GM12878 (cell line): ENCODE measurements at regions not wholly inside any gene's neighbourhood (a gene's known extent, or its start where the extent isn't known, plus 50 kb on each side); places are given as distances from the start of the nearest gene placed in this dataset.

Experiments
- ATF7 ChIP-seq: fragments of 450-650 bp; IDR thresholded peaks from 2 replicates; pipeline ENCODE4 v1.6.1; 2016; ENCODE audit warnings: low read depth, mild to moderate bottlenecking
- BCL11A ChIP-seq: IDR thresholded peaks from 2 replicates; pipeline ENCODE4 v1.6.1; 2011; ENCODE audit warnings: low read depth, low read length
- EED ChIP-seq: sonication (generic); IDR thresholded peaks from 2 replicates; pipeline ENCODE4 v1.6.1; 2016; ENCODE audit warnings: antibody characterized with exemption, low read depth
- FOXK2 ChIP-seq: fragments of 450-650 bp; IDR thresholded peaks from 2 replicates; pipeline ENCODE4 v1.6.1; 2017; ENCODE audit warnings: mild to moderate bottlenecking, moderate library complexity
- FOXM1 ChIP-seq: IDR thresholded peaks from 2 replicates; pipeline ENCODE4 v1.6.1; 2012; ENCODE audit warnings: low read depth, mild to moderate bottlenecking, inconsistent platforms, low read length, moderate library complexity
- GATAD2B ChIP-seq: fragments of 450-650 bp; conservative IDR thresholded peaks from 2 replicates; pipeline ENCODE4 v1.6.1; 2017; ENCODE audit warnings: low read depth, mild to moderate bottlenecking, moderate library complexity
- MEF2A ChIP-seq: IDR thresholded peaks from 2 replicates; pipeline ENCODE4 v1.6.1; 2011; ENCODE audit warnings: low read depth, mild to moderate bottlenecking, low read length, moderate library complexity; ENCODE audit not compliant: insufficient read depth
- MLLT1 ChIP-seq: fragments of 450-650 bp; IDR thresholded peaks from 2 replicates; pipeline ENCODE4 v1.6.1; 2016; ENCODE audit warnings: mild to moderate bottlenecking
- MYC ChIP-seq: IDR thresholded peaks from 2 replicates; pipeline ENCODE4 v1.6.1; 2011; ENCODE audit warnings: mild to moderate bottlenecking, low read length, moderate library complexity, inconsistent platforms; ENCODE audit not compliant: insufficient read depth, insufficient replicate concordance, insufficient read length, severe bottlenecking
- NFIC ChIP-seq: IDR thresholded peaks from 2 replicates; pipeline ENCODE4 v1.6.1; 2012; ENCODE audit warnings: low read depth, mild to moderate bottlenecking, inconsistent platforms, low read length, moderate library complexity
- NRF1 ChIP-seq: conservative IDR thresholded peaks from 2 replicates; pipeline ENCODE4 v1.6.1; 2011; ENCODE audit warnings: mild to moderate bottlenecking, low read depth, low read length, improper control_type of control experiment
- POLR2AphosphoS5 ChIP-seq: IDR thresholded peaks from 2 replicates; pipeline ENCODE4 v1.6.1; 2011; ENCODE audit warnings: mild to moderate bottlenecking, low read length, inconsistent platforms
- SKIL ChIP-seq: fragments of 450-650 bp; IDR thresholded peaks from 2 replicates; pipeline ENCODE4 v1.6.1; 2017; ENCODE audit warnings: mild to moderate bottlenecking, low read depth, inconsistent platforms; ENCODE audit not compliant: poor library complexity, severe bottlenecking
- SP1 ChIP-seq: IDR thresholded peaks from one replicate; pipeline ENCODE4 v1.6.1; 2011; ENCODE audit warnings: low read depth, low read length
- ZNF24 ChIP-seq: fragments of 450-650 bp; IDR thresholded peaks from 2 replicates; pipeline ENCODE4 v1.6.1; 2017; ENCODE audit warnings: antibody characterized with exemption, mild to moderate bottlenecking
- TF ChIP-seq, protein P1 (sequence below): IDR thresholded peaks from 2 replicates; pipeline ENCODE4 v1.6.1; 2012; ENCODE audit warnings: improper control_type of control experiment, low read depth, low read length; ENCODE audit not compliant: insufficient replicate concordance
- TF ChIP-seq, protein P2 (sequence below): fragments of 450-650 bp; IDR thresholded peaks from 2 replicates; pipeline ENCODE4 v1.6.1; 2016; ENCODE audit warnings: mild to moderate bottlenecking, moderate library complexity, borderline replicate concordance

DNA sequence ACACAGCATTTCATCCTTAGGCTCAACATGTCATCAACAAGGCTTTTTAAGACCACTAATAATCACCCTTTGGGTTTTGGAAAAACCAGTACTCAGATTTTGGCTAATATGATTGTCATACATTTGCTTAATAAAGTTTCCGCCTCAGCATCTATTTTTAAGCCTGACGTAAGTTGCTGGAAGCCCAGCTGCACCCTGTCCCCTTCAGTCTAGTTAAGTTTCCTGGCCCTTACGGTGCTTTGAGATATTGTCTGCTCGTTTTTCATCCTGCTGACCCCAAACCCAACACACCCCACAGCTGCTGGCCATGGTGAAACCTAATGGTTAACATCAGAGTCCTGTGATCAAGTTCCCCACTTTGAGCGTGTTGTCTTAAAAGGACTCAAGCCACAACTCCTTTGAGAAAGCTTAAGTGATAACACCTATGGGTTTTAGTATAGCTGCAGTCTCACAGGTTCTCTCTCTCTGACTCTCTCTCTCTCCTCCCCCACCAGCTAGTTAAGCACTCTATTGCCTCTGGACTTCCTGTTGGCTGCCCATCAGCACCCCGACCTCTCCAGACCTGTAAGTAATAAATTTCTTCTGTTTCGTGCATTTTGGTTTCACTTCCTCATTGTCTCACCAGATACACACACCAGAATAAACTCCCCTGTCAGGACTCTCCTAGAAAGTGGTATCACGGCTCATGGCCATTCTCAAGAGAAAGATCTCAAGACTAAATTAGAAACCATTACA is 802.0 kb downstream of the C6orf118 start (continued):
- TF ChIP-seq, protein P1, sequence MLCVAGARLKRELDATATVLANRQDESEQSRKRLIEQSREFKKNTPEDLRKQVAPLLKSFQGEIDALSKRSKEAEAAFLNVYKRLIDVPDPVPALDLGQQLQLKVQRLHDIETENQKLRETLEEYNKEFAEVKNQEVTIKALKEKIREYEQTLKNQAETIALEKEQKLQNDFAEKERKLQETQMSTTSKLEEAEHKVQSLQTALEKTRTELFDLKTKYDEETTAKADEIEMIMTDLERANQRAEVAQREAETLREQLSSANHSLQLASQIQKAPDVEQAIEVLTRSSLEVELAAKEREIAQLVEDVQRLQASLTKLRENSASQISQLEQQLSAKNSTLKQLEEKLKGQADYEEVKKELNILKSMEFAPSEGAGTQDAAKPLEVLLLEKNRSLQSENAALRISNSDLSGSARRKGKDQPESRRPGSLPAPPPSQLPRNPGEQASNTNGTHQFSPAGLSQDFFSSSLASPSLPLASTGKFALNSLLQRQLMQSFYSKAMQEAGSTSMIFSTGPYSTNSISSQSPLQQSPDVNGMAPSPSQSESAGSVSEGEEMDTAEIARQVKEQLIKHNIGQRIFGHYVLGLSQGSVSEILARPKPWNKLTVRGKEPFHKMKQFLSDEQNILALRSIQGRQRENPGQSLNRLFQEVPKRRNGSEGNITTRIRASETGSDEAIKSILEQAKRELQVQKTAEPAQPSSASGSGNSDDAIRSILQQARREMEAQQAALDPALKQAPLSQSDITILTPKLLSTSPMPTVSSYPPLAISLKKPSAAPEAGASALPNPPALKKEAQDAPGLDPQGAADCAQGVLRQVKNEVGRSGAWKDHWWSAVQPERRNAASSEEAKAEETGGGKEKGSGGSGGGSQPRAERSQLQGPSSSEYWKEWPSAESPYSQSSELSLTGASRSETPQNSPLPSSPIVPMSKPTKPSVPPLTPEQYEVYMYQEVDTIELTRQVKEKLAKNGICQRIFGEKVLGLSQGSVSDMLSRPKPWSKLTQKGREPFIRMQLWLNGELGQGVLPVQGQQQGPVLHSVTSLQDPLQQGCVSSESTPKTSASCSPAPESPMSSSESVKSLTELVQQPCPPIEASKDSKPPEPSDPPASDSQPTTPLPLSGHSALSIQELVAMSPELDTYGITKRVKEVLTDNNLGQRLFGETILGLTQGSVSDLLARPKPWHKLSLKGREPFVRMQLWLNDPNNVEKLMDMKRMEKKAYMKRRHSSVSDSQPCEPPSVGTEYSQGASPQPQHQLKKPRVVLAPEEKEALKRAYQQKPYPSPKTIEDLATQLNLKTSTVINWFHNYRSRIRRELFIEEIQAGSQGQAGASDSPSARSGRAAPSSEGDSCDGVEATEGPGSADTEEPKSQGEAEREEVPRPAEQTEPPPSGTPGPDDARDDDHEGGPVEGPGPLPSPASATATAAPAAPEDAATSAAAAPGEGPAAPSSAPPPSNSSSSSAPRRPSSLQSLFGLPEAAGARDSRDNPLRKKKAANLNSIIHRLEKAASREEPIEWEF = peak; percentile 65
- TF ChIP-seq SP1 (peak; percentile 72), NFIC (peak; percentile 77), POLR2AphosphoS5 (0 out of 2 replicates have a peak, but pooled peaks have one; percentile 25), EED (peak; percentile 84), NRF1 (no peak), MLLT1 (peak; percentile 79), MEF2A (peak; percentile 62; the same call in 1 of the 2 replicates), FOXM1 (peak; percentile 69), FOXK2 (no peak), BCL11A (peak; percentile 81), MYC (no peak), ATF7 (peak; percentile 86), ZNF24 (peak; percentile 27; the same call in 1 of the 2 replicates), GATAD2B (peak; percentile 80), SKIL (peak; percentile 97)
- TF ChIP-seq, protein P2, sequence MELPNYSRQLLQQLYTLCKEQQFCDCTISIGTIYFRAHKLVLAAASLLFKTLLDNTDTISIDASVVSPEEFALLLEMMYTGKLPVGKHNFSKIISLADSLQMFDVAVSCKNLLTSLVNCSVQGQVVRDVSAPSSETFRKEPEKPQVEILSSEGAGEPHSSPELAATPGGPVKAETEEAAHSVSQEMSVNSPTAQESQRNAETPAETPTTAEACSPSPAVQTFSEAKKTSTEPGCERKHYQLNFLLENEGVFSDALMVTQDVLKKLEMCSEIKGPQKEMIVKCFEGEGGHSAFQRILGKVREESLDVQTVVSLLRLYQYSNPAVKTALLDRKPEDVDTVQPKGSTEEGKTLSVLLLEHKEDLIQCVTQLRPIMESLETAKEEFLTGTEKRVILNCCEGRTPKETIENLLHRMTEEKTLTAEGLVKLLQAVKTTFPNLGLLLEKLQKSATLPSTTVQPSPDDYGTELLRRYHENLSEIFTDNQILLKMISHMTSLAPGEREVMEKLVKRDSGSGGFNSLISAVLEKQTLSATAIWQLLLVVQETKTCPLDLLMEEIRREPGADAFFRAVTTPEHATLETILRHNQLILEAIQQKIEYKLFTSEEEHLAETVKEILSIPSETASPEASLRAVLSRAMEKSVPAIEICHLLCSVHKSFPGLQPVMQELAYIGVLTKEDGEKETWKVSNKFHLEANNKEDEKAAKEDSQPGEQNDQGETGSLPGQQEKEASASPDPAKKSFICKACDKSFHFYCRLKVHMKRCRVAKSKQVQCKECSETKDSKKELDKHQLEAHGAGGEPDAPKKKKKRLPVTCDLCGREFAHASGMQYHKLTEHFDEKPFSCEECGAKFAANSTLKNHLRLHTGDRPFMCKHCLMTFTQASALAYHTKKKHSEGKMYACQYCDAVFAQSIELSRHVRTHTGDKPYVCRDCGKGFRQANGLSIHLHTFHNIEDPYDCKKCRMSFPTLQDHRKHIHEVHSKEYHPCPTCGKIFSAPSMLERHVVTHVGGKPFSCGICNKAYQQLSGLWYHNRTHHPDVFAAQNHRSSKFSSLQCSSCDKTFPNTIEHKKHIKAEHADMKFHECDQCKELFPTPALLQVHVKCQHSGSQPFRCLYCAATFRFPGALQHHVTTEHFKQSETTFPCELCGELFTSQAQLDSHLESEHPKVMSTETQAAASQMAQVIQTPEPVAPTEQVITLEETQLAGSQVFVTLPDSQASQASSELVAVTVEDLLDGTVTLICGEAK = peak; percentile 77; the same call in 1 of the 2 replicates
